ENCODE measurements at regions not wholly inside any gene's neighbourhood (a gene's known extent, or its start where the extent isn't known, plus 50 kb on each side); places are given as distances from the start of the nearest gene placed in this dataset.

GRCh38 chr10:124165827-124166226, 72.4 kb upstream of the CHST15 start:
- no peak overlapping the region for H3K4me3 Mint-ChIP-seq
- H3K14ac ChIP-seq (ENCODE audit: insufficient read depth, low read length), result no peak overlapping the region
- H3K79me1 ChIP-seq (ENCODE audit: insufficient read depth, low read depth, low read length, poor library complexity, severe bottlenecking), result no peaks in the 10 kb centered on the region
- no peak overlapping the region for H2BK5ac ChIP-seq (ENCODE audit: insufficient read length, low read length)
- no peak overlapping the region for H2BK15ac ChIP-seq (ENCODE audit: low read depth, low read length)
- no peak overlapping the region for H3K4me2 ChIP-seq (ENCODE audit: insufficient read depth, insufficient read length, low read length)
- H3K9me3 ChIP-seq (ENCODE audit: control insufficient read depth, low read depth, low read length), result no peaks in the 10 kb centered on the region
- H3K9me3 Mint-ChIP-seq, result peaks cover 0 to 2% of the 10 kb centered on the region in 2 experiments; a peak in 2 of 5 replicates
- no peak overlapping the region for H4K5ac ChIP-seq (ENCODE audit: insufficient read length, low read depth, low read length)
- H3K4ac ChIP-seq (ENCODE audit: low read depth, low read length), result no peak overlapping the region
- no peak overlapping the region for H2AFZ ChIP-seq (ENCODE audit: low read length)
- no peak for DNase-seq
- WGBS (ENCODE audit: extremely low coverage, insufficient read length, low lambda C conversion rate), result no CpG with 5 or more reads among the region's 3 CpGs
- no peaks in the 10 kb centered on the region for H3K79me2 ChIP-seq (ENCODE audit: insufficient read depth, low read length)
- H2AK5ac ChIP-seq (ENCODE audit: insufficient read length, low read length), result no peak overlapping the region
- H3K9ac ChIP-seq (ENCODE audit: extremely low read depth, insufficient read length, low read length), result no peak overlapping the region
- H4K8ac ChIP-seq (replicated peaks; ENCODE audit: insufficient read length, low read depth, low read length), result no peak overlapping the region
- H3K27ac Mint-ChIP-seq, result no peak overlapping the region
- no peak for TF ChIP-seq CTCF (conservative IDR thresholded peaks at IDR 0.05)
- H3K56ac ChIP-seq (ENCODE audit: insufficient read length, low read depth, low read length), result no peak overlapping the region
- H3K27ac ChIP-seq (ENCODE audit: insufficient read length, low read depth, low read length), result no peak overlapping the region
- H3K36me3 Mint-ChIP-seq (ENCODE audit: insufficient read depth in 1 of 3, low read depth in 3 of 3), result peaks cover 0 to 2% (median 0%) of the 10 kb centered on the region in 3 experiments; a peak in 2 of 7 replicates
- H2BK12ac ChIP-seq (ENCODE audit: insufficient read length, low read depth, low read length), result no peak overlapping the region
- peaks cover 10% of the 10 kb centered on the region for H3K27me3 Mint-ChIP-seq (ENCODE audit: low read depth)
- H3K23me2 ChIP-seq (ENCODE audit: insufficient read length, low read depth, low read length, poor library complexity, severe bottlenecking), result no peaks in the 10 kb centered on the region
- no peak overlapping the region for H2BK120ac ChIP-seq (ENCODE audit: low read depth, low read length, poor library complexity, severe bottlenecking)
- H3K4me1 Mint-ChIP-seq, result 0 out of 4 replicates have a peak, but pooled peaks cover 0 to 2% of the 10 kb centered on the region in 2 experiments
- H3K4me1 ChIP-seq (ENCODE audit: insufficient read depth, low read length), result no peaks in the 10 kb centered on the region
- H4K20me1 ChIP-seq (ENCODE audit: control insufficient read depth, insufficient read depth, insufficient read length), result no peaks in the 10 kb centered on the region
- H3K18ac ChIP-seq (ENCODE audit: insufficient read length, low read depth, low read length), result no peak overlapping the region
- no peak overlapping the region for H3T11ph ChIP-seq (ENCODE audit: low read length)
- no peak overlapping the region for H3K23ac ChIP-seq (ENCODE audit: insufficient read length, low read depth, low read length)
- H3K27me3 ChIP-seq (ENCODE audit: insufficient read depth, low read length), result no peaks in the 10 kb centered on the region
- H2BK20ac ChIP-seq (ENCODE audit: low read depth, low read length, poor library complexity, severe bottlenecking), result no peak overlapping the region
- H4K91ac ChIP-seq (ENCODE audit: insufficient read length, low read depth, low read length), result no peak overlapping the region
